GM21619 (cell line): ENCODE measurements at regions not wholly inside any gene's neighbourhood (a gene's known extent, or its start where the extent isn't known, plus 50 kb on each side); places are given as distances from the start of the nearest gene placed in this dataset.

ENCODE experiments used
- ATAC-seq: cut with Tn5 transposase; IDR thresholded peaks from one replicate; pipeline ENCODE4 v1.9.1; 2021; ENCODE audit not compliant: unreplicated experiment

GRCh38 chr1:234940841-234941240 is 187.8 kb downstream of the TOMM20 start:
- no peak for ATAC-seq

GRCh38 chr1:234938924-234939323 is 189.7 kb downstream of the TOMM20 start:
- no peak for ATAC-seq

- ATAC-seq: no peak
These were observed 190.5 kb downstream of the TOMM20 start for GRCh38 chr1:234938135-234938534.

GRCh38 chr1:234936612-234937389 is 191.8 kb downstream of the TOMM20 start:
- no peak for ATAC-seq

GRCh38 chr1:234934611-234935033 is 194.0 kb downstream of the TOMM20 start:
- ATAC-seq: no peak

GRCh38 chr1:234933475-234933874 is 195.2 kb downstream of the TOMM20 start:
- ATAC-seq: peak; percentile 96

GRCh38 chr1:234932511-234933430 is 195.9 kb downstream of the TOMM20 start:
- ATAC-seq: peak; percentile 18

GRCh38 chr1:234932106-234932505 is 196.5 kb downstream of the TOMM20 start:
- no peak for ATAC-seq

- ATAC-seq: no peak
These were observed 197.1 kb downstream of the TOMM20 start for GRCh38 chr1:234931404-234931973.

GRCh38 chr1:234929369-234929768 is 199.3 kb downstream of the TOMM20 start:
- ATAC-seq: no peak

- ATAC-seq: no peak
These were observed 200.0 kb downstream of the TOMM20 start for GRCh38 chr1:234928642-234929041.

GRCh38 chr1:234927971-234928640 is 200.5 kb downstream of the TOMM20 start:
- ATAC-seq: no peak

- no peak for ATAC-seq
These were observed 201.2 kb downstream of the TOMM20 start for GRCh38 chr1:234927312-234927970.

- peak; percentile 90 for ATAC-seq
These were observed 201.9 kb downstream of the TOMM20 start for GRCh38 chr1:234926559-234927311.

GRCh38 chr1:234926264-234926558 is 202.4 kb downstream of the TOMM20 start:
- no peak for ATAC-seq

GRCh38 chr1:234925440-234926263 is 203.0 kb downstream of the TOMM20 start:
- no peak for ATAC-seq

GRCh38 chr1:234924450-234925355 is 203.9 kb downstream of the TOMM20 start:
- no peak for ATAC-seq

- no peak for ATAC-seq
These were observed 205.0 kb downstream of the TOMM20 start for GRCh38 chr1:234923626-234924025.
